ENCODE measurements at regions not wholly inside any gene's neighbourhood (a gene's known extent, or its start where the extent isn't known, plus 50 kb on each side); places are given as distances from the start of the nearest gene placed in this dataset.
A peak's percentile ranks its signal among the peaks of the same experiment; 100 is the strongest.
"Not testable (repeated sequence)": the region's sequence is repeated elsewhere in the genome, so short reads cannot be mapped to it uniquely, and the experiment has no call there.

DNA sequence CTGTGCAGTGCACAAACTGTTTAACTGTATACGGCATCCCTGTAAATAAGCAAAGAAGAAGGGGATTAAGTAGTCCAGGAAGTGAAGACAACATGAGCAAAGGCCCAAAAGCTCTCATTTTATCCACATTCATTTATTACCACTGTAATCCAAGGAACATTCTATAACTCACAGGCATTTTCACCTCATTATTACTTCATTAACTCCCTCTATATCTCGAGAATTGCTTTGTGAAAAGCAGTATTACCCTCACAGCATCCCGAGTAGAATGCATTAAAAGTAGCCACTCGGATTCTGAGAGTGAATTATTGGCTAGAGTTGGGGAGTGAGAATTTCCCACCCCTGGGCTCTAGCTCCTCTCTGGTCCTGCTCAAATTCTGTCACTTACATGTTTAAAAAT lies 51.0 kb upstream of the CHCHD3 start:
- no peak for DNase-seq (ENCODE audit: low read depth in 4 of 4, low spot score in 3 of 4)

DNA sequence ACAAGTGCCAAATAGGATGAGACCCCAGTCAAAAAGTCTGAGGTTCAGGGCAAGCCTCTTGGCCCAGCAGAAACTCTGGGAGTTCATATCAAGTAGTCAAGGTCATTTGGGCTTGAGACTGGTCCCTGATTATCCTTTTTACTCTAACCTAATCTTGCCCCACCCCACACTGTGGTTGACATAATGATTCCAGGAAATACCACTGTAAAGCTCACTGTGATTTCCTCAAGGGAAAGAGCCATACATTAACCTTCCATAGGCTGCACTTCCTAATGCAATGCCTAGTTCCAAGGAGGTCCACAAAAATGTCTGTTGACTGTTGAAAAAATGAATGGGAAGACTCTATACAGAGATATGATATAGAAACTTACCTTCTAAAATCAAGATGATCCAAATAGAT lies 52.9 kb upstream of the CHCHD3 start:
- DNase-seq (ENCODE audit: low read depth in 4 of 4, low spot score in 3 of 4): no peak

DNA sequence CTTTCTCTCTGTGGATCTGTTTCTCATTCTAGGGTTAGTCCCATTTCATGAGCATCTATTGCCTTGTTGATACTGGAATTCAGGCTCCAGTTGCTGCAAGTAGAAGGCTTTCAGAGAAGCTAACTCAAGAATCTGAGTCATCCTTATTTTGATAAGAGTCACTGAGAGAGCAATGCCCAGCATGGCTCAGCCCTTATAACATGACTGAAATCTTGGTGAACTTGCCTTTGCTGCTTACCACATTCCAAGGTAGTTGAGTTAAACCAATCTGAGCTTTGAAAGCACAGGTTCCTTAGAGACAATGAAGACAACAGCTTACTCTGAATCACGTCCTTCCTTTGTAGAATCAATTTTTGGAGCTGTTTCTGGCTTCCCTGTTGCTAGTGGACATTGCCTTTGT lies 53.6 kb upstream of the CHCHD3 start:
- no peak for DNase-seq (ENCODE audit: low read depth in 4 of 4, low spot score in 3 of 4)

DNA sequence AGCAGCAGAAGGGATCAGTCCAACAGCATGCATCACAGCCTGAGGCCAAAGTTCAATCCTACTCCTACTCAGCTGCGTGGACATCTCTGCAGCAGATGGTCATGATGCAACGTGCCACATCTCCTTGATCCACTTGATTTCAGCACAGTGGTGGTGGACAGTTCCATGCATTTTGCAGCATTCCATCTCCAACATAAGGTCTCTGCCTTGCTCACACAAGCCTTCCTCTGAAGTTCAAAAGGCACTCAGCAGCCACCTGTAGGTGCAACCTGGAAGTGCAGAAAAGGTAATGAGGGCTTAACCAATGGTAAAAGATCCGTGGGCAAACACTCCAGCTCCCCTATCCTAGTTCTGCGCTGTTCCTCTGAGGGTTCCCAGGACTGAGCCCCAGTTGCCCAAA lies 57.5 kb upstream of the CHCHD3 start:
- DNase-seq (ENCODE audit: low read depth in 4 of 4, low spot score in 3 of 4): peak; percentile 24 to 49 (median 38)

DNA sequence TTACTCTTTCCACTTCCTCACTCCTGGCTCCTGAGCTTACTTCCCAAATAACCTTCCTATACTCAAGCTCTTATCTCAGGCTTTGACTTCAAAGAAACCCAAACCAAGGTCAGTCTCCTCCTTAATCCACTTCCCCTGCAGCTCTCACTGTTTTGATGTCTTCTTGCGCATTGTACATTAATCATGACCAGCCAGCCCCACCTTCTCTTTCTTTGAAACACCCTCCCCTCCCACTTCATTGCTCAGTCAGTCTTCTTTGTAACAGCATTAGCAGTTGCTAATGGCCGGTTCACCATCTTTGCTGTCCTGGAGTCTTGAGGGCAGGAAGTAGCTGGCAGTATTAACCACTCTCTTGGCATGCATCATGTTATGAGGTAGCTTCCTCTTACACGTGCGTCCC lies 57.9 kb upstream of the CHCHD3 start:
- no peak for DNase-seq (ENCODE audit: low read depth in 4 of 4, low spot score in 3 of 4)

DNA sequence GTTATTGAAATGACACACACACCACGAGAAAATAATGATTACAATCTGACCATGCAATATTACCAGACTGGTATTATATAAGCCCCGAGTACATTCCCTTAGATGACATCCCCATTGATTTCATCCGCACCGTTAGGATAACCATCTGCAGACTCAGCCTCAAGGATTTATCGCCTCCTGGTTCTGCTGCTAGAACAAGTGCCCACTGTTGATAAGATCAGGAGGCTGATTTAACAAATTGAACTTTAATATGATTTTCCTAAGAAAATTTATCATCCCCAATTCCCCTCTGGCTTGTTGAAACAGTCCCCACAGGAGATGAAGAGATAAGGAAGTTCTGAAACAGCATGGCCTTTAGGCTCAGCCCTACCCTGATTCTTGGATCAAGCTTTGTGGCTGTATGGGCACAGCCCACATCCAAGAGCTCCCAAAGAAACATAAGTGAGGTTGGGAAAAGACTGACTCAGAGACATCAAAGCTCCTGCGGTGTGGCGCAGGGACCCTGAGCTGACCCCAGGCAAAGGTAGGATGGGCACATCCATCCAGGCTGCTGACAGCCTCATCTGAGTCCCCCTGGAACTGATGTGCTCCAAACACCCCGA lies 59.2 kb upstream of the CHCHD3 start:
- no peak for DNase-seq (ENCODE audit: low read depth in 4 of 4, low spot score in 3 of 4)

DNA sequence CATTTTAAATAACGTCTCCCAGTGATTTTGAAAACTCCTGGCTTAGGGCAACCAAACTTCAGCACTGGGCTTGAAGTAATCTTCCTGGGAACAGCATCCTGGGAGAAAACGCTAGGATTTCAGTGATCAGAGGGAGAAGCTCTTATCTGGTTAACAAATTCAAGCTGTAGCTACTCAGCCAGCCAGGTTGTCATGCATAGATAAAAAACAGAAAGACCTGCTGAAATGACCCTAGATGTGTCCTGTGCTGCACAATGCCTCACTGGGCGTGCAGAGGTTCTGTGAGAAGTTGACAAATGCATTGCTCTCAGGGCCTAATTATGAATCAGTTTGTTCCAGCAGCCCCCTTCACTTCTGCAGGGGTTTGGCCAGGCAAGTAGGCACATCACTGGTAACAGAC lies 68.9 kb upstream of the CHCHD3 start:
- no peak for DNase-seq (ENCODE audit: low read depth in 4 of 4, low spot score in 3 of 4)

DNA sequence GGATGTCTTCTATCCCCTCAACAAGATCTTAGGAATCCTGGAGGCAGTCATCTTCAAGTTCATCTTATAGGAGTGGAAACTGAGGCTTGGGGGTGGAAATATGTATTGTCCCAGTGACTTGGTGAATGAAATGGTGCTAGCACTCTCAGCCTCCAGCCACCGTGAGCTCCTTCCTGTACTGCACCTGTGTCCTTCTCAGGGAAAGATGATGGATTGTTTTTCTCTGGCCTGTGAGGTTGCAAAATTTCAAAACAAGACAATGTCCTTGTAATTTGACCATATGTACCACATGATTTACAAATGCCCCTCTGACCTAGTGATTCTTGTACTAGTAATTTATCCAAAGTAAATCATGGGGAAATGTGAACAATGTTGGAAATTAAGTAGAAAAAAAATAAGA lies 71.0 kb upstream of the CHCHD3 start:
- DNase-seq (ENCODE audit: low read depth in 4 of 4, low spot score in 3 of 4): no peak

DNA sequence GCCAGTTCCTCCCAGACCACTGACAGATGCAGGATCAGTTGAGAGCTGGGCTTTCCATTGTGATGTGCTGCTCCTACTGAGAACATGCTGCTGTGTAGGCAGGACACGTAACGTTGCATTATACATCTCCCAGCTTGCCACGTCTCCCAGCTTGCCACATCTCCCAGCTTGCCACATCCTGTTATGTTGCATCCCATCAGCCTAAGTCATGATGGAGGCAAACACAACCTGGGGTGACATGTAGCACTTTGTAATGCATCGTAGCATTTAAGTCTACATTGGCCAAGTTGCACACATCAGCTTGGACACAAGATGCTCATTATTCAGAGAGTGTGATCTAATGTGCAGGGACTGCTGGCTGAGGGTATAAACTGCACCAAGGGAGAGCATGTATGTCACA lies 73.3 kb upstream of the CHCHD3 start:
- DNase-seq (ENCODE audit: low read depth in 4 of 4, low spot score in 3 of 4): no peak

DNA sequence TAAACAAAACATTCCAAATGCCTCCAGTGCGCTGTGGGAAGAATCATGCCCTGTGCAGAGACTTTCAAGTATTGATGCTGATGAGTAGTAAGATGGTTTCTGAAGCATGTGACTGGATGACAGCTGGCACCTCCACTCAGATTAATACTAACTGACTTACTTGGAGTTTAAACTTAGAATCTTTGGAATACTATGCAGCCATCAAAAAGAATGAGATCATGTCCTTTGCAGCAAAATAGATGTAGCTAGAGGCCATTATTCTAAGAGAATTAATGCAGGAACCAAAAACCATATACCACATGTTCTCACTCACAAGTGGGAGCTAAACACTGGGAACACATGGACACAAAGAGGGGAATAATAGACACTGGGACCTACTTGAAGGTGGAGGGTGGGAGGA lies 73.8 kb upstream of the CHCHD3 start:
- DNase-seq (ENCODE audit: low read depth in 4 of 4, low spot score in 3 of 4): no peak

DNA sequence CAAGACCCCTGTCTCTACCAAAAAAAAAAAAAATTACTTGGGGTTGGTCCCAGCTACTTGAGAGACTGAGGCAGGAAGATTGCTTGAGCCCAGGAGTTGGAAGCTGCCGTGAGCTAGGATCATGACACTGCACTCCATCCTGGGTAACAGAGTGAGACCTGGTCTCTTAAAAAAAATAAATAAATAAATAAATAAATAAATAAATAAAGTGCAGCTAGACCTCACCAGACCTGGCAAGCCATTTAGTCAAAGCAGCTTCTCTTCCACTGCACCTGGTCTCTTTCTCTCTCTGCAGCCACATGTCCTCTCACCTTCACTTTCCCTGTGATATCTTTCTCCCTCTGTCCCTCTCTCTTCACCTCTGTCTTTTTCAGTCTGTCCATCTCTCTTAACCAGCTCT lies 75.2 kb upstream of the CHCHD3 start:
- DNase-seq (ENCODE audit: low read depth in 4 of 4, low spot score in 3 of 4): no peak

DNA sequence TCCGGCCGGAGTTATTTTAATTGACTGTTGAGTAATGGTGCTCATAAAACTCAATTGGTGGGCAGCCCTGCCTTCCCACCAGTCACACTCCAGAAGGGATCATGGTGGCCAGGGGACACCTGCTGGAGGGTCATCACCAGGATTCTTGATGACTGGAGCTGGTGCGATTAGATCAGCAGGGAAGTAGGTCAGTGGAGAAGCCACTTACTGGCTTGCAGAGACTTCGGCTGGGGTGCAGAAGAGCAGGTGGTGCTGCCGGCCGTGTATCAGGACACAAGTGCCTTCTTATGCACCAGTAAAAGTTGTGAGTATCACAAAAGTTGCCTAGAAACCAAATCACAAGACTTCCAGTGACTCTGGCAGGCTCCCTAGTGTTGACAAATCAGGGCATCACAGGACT lies 82.6 kb upstream of the CHCHD3 start:
- DNase-seq (ENCODE audit: low read depth in 4 of 4, low spot score in 3 of 4): no peak

DNA sequence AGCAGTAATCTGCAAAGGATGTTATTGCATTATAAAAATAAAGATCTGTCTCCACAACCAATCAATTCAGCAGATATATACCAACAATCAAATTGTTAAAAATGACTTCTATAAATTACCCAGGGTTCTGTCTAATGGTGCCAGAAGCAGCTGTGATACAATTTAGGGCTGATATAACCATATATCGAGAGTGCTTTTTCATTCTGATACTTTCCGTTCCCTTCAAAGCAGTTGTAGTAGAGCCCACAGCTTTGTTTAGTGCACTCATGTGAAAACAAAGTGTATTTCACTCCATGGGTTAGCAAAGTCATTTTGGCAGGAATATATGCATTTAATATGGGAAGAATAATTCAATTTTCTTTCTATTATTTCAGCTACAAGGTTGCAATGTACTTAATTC lies 83.1 kb upstream of the CHCHD3 start:
- no peak for DNase-seq (ENCODE audit: low read depth in 4 of 4, low spot score in 3 of 4)

DNA sequence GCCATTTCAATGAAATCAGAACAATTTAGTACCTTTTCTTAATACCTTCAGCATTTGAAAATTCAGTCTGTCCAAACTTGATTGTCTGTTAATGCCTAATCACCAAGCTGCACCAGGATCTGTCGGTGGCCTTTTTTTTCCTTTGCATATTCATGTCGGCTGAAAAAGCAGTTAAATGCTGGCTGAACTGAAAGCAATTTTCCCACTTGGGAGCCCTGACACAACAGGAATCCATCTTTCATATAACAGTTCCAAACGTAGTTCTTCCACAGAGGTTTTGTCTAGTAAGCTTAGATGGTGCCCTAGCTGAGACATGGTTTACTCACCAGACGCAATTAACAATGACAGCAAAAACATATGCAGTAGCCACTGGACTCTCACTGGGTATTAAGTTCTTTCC lies 83.6 kb upstream of the CHCHD3 start:
- DNase-seq (ENCODE audit: low read depth in 4 of 4, low spot score in 3 of 4): no peak

DNA sequence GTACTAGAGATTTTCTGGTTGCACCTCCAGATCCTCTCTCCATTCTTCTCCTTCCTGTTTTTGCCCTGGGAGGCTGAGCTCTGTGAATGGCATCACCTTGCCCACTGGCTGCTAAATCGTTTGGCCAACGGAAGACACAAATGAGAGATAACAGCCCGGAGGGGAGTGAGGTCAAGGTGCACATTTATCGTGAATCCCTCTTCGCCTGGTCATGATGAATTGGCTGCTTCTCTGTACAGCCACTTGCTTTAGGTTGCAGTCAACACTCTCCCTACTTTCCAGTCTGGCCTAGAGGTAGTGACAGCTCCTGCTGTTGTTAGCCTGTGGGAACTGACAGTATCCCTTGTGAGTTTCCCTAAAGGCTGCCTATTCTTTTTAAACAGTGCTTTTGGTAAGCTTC lies 85.4 kb upstream of the CHCHD3 start:
- DNase-seq (ENCODE audit: low read depth in 4 of 4, low spot score in 3 of 4): no peak

DNA sequence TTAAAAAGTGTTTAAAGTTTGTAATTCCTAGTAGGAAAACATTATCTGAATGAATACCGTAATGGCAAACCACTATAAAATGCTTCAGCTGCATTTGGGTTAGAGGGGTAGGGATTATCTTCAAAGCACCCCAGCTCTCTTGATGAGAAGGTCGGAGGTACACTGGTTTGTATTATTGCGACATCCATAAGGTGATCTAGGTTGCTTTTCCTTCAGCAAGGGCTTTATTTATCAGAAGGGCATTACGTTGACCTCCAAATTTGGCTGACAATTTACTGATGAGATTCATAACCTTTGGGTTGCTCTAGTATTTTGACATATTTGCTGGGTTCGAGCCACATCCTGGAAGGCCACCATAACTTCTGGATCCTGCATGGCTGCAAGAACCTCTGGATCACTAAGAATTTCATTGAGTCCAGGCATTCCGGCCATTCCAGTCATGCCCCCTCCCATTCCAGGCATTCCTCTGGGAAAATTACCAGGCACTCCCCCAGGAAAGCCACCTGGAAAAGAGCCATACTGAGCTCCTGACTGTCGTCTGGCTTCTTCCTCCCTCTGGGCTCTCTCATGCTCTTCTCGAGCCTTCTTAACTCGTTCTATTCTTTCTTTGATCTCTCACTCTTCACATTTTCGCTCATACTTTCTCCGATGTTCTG lies 83.6 kb upstream of the EXOC4 start:
- DNase-seq (ENCODE audit: low read depth in 4 of 4, low spot score in 3 of 4): not testable (repeated sequence)

DNA sequence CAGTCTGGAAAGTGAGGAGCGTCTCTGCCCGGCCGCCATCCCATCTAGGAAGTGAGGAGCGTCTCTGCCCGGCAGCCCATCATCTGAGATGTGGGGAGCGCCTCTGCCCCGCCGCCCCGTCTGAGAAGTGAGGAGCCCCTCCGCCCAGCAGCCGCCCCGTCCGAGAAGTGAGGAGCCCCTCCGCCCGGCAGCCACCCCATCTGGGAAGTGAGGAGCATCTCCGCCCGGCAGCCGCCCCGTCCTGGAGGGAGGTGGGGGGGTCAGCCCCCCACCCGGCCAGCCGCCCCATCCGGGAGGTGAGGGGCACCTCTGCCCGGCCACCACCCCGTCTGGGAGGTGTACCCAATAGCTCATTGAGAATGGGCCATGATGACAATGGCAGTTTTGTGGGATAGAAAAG lies 75.4 kb upstream of the EXOC4 start:
- not testable (repeated sequence) for DNase-seq (ENCODE audit: low read depth in 4 of 4, low spot score in 3 of 4)

DNA sequence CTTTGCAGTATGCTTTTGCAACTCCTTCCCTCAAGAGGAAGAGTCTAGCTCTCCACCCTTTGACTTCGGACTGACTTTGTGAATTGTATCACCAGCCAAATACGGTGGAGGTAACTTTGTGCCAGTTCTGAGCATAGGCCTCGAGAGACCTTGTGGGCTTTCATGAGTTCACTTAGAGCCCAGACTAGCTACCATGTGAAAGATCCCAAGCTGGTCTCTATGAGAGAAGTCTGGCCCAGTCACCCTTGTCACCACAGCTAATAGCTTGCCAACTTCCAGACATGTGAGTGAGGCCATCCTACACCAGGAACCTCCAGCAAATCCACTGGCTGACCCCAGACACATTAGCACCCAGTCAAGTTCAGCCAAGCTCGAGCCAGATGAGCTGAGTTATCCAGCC lies 72.2 kb upstream of the EXOC4 start:
- no peak for DNase-seq (ENCODE audit: low read depth in 4 of 4, low spot score in 3 of 4)

DNA sequence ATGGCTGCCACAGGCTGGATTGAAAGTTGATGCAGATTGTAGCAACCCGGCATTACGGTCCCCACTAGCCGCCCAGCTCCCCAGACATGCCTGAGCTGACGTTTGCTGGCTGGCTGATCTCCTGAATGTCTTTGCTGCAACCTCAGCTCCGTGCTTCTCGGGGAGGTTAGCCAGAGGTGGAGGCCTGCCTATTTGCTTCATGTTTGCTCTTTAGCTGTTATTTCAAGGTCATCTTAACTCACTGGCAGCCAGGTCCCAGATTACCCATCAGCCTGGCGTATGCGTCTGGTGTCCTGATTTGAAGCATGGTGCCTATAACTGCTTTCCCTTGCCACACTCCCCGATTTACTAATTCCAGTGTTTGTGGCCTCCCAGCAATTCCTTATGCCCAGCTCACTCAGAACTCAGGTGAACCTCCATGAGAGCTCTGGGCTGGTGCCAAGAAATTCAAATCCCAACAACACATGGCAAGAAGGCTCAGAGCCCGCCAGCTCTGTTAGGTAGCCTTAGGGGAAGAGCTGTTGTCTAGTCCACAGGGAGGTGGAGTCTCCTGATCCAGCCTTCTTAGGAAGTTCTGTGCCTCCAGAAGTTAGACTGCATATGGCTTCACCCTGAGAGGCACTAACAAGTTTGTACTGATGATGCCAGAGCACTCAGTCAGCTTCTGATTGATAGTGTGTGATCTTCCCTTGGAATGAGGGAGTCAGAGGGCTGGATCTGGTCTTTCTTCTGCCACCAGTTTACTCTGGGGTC lies 69.7 kb upstream of the EXOC4 start:
- no peak for DNase-seq (ENCODE audit: low read depth in 4 of 4, low spot score in 3 of 4)

DNA sequence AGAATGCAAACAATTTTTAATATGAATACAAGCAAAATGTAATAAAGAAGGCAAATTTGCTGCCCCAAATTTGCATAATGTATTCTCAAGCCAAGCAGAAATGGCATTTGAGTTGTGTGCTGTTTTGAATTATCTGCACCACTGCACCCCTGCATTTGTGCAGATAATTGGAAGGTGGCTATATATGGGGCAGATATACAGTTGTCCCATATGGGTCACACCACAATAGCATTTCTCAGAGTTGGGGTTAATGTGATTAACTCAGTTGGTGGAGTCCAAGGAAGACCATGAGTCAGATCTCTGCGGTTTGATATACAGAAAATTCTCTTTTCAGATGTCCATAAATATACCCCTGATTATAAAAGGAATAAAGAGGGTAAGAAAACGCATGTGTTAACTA lies 68.9 kb upstream of the EXOC4 start:
- no peak for DNase-seq (ENCODE audit: low read depth in 4 of 4, low spot score in 3 of 4)

DNA sequence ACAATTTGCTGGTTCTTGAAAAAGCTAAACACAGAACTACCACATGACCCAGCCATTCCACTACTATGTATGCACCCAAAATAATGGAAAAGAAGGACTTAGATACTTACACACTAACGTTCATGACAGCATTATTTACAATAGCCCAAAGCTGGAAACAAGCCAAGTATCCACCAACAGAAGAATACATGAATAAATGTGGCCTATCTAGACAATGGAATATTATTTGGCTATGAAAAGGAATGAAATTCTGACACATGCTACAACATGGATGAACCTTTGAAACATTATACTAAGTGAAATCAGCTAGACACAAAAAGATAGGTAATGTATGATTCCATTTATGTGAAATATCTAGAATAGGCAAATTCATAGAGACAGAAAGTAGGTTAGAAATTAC lies 67.4 kb upstream of the EXOC4 start:
- DNase-seq (ENCODE audit: low read depth in 4 of 4, low spot score in 3 of 4): no peak

DNA sequence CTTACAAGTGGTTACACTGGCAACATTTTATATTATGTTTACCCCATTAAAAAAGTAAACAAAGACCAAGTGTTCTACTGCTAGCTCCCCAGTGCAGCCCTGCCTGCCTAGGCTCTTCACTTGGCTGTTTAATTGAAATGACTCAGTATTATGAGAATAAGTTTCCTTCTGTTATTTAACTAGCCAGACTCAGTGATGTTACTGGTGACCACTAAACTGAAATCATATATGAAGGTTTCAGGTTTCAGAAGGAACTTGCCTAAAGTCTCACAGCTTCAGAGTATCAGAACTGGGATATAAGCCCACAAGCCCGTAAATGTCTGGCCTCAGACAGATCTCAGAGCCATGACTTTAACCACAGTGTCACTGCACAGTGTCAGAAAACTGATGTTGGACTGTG lies 66.8 kb upstream of the EXOC4 start:
- no peak for DNase-seq (ENCODE audit: low read depth in 4 of 4, low spot score in 3 of 4)

All from left renal pelvis (tissue), 4 donors.